ENCODE measurements at regions not wholly inside any gene's neighbourhood (a gene's known extent, or its start where the extent isn't known, plus 50 kb on each side); places are given as distances from the start of the nearest gene placed in this dataset.

GRCh38 chr5:28896949-28897348 lies 1858.6 kb upstream of the CDH9 start:
- Histone ChIP-seq H3K4me2 (ENCODE audit: insufficient read depth, low read length) (no peak overlapping the region), H3K9me3 (ENCODE audit: insufficient read depth, low read length, severe bottlenecking) (no peaks in the 10 kb centered on the region), H3K79me2 (ENCODE audit: insufficient read depth, low read length) (no peaks in the 10 kb centered on the region), H3K4me1 (ENCODE audit: insufficient read depth, low read length) (no peaks in the 10 kb centered on the region), H4K20me1 (ENCODE audit: insufficient read depth, low read length) (no peaks in the 10 kb centered on the region), H3K9ac (ENCODE audit: low read depth, low read length) (no peak overlapping the region), H3K4me3 (ENCODE audit: low read depth in 1 of 2, low read length in 2 of 2) (no peak overlapping the region), H3K27ac (ENCODE audit: low read length) (no peak overlapping the region), H3K36me3 (ENCODE audit: insufficient read depth, low read length) (no peaks in the 10 kb centered on the region), H2AFZ (ENCODE audit: low read depth, low read length) (no peak overlapping the region), H3K27me3 (ENCODE audit: insufficient read depth, low read length, poor library complexity) (no peaks in the 10 kb centered on the region)
- ATAC-seq (ENCODE audit: insufficient read depth, low read depth) (no peak), DNase-seq (no peak)
- TF ChIP-seq EZH2 (IDR thresholded peaks at IDR 0.05; ENCODE audit: borderline replicate concordance, low read depth, low read length, severe bottlenecking) (no peak), CTCF (IDR thresholded peaks at IDR 0.05; ENCODE audit: borderline replicate concordance, extremely low read depth, low read length, poor library complexity, severe bottlenecking) (peak; percentile 29)

- Histone ChIP-seq H3K4me1 (ENCODE audit: insufficient read depth, low read length) (no peaks in the 10 kb centered on the region), H3K27ac (ENCODE audit: low read length) (no peak overlapping the region), H3K9me3 (ENCODE audit: insufficient read depth, low read length, severe bottlenecking) (no peaks in the 10 kb centered on the region), H3K4me2 (ENCODE audit: insufficient read depth, low read length) (no peak overlapping the region), H3K4me3 (ENCODE audit: low read depth in 1 of 2, low read length in 2 of 2) (no peak overlapping the region), H3K36me3 (ENCODE audit: insufficient read depth, low read length) (no peaks in the 10 kb centered on the region), H2AFZ (ENCODE audit: low read depth, low read length) (no peak overlapping the region), H4K20me1 (ENCODE audit: insufficient read depth, low read length) (no peaks in the 10 kb centered on the region), H3K79me2 (ENCODE audit: insufficient read depth, low read length) (no peaks in the 10 kb centered on the region), H3K9ac (ENCODE audit: low read depth, low read length) (no peak overlapping the region), H3K27me3 (ENCODE audit: insufficient read depth, low read length, poor library complexity) (no peaks in the 10 kb centered on the region)
- ATAC-seq (ENCODE audit: insufficient read depth, low read depth), result no peak
- no peak for TF ChIP-seq CTCF (IDR thresholded peaks at IDR 0.05; ENCODE audit: borderline replicate concordance, extremely low read depth, low read length, poor library complexity, severe bottlenecking)
- no peak for TF ChIP-seq EZH2 (IDR thresholded peaks at IDR 0.05; ENCODE audit: borderline replicate concordance, low read depth, low read length, severe bottlenecking)
- DNase-seq, result no peak
Observed at GRCh38 chr5:28880936-28881335, 1842.5 kb upstream of the CDH9 start.

- Histone ChIP-seq H3K4me3 (ENCODE audit: low read depth in 1 of 2, low read length in 2 of 2) (no peak overlapping the region), H3K27me3 (ENCODE audit: insufficient read depth, low read length, poor library complexity) (no peaks in the 10 kb centered on the region), H3K4me1 (ENCODE audit: insufficient read depth, low read length) (no peaks in the 10 kb centered on the region), H3K27ac (ENCODE audit: low read length) (no peak overlapping the region), H3K9ac (ENCODE audit: low read depth, low read length) (no peak overlapping the region), H3K4me2 (ENCODE audit: insufficient read depth, low read length) (no peak overlapping the region), H3K9me3 (ENCODE audit: insufficient read depth, low read length, severe bottlenecking) (no peaks in the 10 kb centered on the region), H4K20me1 (ENCODE audit: insufficient read depth, low read length) (no peaks in the 10 kb centered on the region), H2AFZ (ENCODE audit: low read depth, low read length) (no peak overlapping the region), H3K79me2 (ENCODE audit: insufficient read depth, low read length) (no peaks in the 10 kb centered on the region), H3K36me3 (ENCODE audit: insufficient read depth, low read length) (no peaks in the 10 kb centered on the region)
- no peak for DNase-seq
- no peak for ATAC-seq (ENCODE audit: insufficient read depth, low read depth)
- no peak for TF ChIP-seq EZH2 (IDR thresholded peaks at IDR 0.05; ENCODE audit: borderline replicate concordance, low read depth, low read length, severe bottlenecking)
- TF ChIP-seq CTCF (IDR thresholded peaks at IDR 0.05; ENCODE audit: borderline replicate concordance, extremely low read depth, low read length, poor library complexity, severe bottlenecking), result no peak
Observed at GRCh38 chr5:28877050-28877449, 1838.7 kb upstream of the CDH9 start.

- no peak overlapping the region for H3K4me2 ChIP-seq (ENCODE audit: insufficient read depth, low read length)
- TF ChIP-seq EZH2 (IDR thresholded peaks at IDR 0.05; ENCODE audit: borderline replicate concordance, low read depth, low read length, severe bottlenecking), result no peak
- no peak for TF ChIP-seq CTCF (IDR thresholded peaks at IDR 0.05; ENCODE audit: borderline replicate concordance, extremely low read depth, low read length, poor library complexity, severe bottlenecking)
- no peak for ATAC-seq (ENCODE audit: insufficient read depth, low read depth)
- H2AFZ ChIP-seq (ENCODE audit: low read depth, low read length), result no peak overlapping the region
- no peaks in the 10 kb centered on the region for H3K27me3 ChIP-seq (ENCODE audit: insufficient read depth, low read length, poor library complexity)
- H3K9me3 ChIP-seq (ENCODE audit: insufficient read depth, low read length, severe bottlenecking), result no peaks in the 10 kb centered on the region
- H3K4me3 ChIP-seq (ENCODE audit: low read depth in 1 of 2, low read length in 2 of 2), result no peak overlapping the region
- H3K9ac ChIP-seq (ENCODE audit: low read depth, low read length), result no peak overlapping the region
- H3K36me3 ChIP-seq (ENCODE audit: insufficient read depth, low read length), result no peaks in the 10 kb centered on the region
- DNase-seq, result no peak
- no peaks in the 10 kb centered on the region for H4K20me1 ChIP-seq (ENCODE audit: insufficient read depth, low read length)
- no peaks in the 10 kb centered on the region for H3K79me2 ChIP-seq (ENCODE audit: insufficient read depth, low read length)
- no peaks in the 10 kb centered on the region for H3K4me1 ChIP-seq (ENCODE audit: insufficient read depth, low read length)
- no peak overlapping the region for H3K27ac ChIP-seq (ENCODE audit: low read length)
Observed at GRCh38 chr5:28864006-28864405, 1825.6 kb upstream of the CDH9 start.

All from DND-41 (cell line).